ENCODE measurements at regions not wholly inside any gene's neighbourhood (a gene's known extent, or its start where the extent isn't known, plus 50 kb on each side); places are given as distances from the start of the nearest gene placed in this dataset.

DNA sequence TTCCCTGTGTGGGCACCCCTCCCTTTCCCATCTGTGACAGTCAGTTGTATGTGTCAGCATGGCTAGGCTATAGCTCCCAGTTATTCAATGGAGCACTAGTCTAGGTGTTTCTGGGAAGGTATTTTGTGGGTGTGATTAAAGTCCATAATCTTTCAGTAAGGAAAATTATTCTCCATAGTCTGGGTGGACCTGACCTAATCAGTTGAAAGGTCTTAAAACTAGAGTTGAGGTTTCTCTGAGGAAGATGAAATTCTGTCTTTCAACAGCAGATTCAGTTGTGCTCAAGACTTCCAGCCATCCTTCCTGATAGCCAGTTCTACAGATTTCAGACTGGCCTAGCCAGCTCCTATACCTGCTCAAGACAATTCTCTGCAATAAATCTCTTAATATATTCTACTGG is 284.6 kb upstream of the PROK2 start:
- Histone ChIP-seq H4K8ac (replicated peaks; ENCODE audit: insufficient read length, low read depth, low read length) (no peak overlapping the region), H2AK5ac (ENCODE audit: insufficient read length, low read length) (no peak overlapping the region), H2BK5ac (ENCODE audit: insufficient read length, low read length) (no peak overlapping the region), H4K20me1 (ENCODE audit: control insufficient read depth, insufficient read depth, insufficient read length) (no peaks in the 10 kb centered on the region), H3K23me2 (ENCODE audit: insufficient read length, low read depth, low read length, poor library complexity, severe bottlenecking) (no peaks in the 10 kb centered on the region), H2BK120ac (ENCODE audit: low read depth, low read length, poor library complexity, severe bottlenecking) (no peak overlapping the region), H3K56ac (ENCODE audit: insufficient read length, low read depth, low read length) (no peak overlapping the region), H2BK20ac (ENCODE audit: low read depth, low read length, poor library complexity, severe bottlenecking) (no peak overlapping the region), H3K23ac (ENCODE audit: insufficient read length, low read depth, low read length) (no peak overlapping the region), H3K79me1 (ENCODE audit: insufficient read depth, low read depth, low read length, poor library complexity, severe bottlenecking) (no peaks in the 10 kb centered on the region), H3K79me2 (ENCODE audit: insufficient read depth, low read length) (no peaks in the 10 kb centered on the region), H2BK15ac (ENCODE audit: low read depth, low read length) (no peak overlapping the region), H4K91ac (ENCODE audit: insufficient read length, low read depth, low read length) (no peak overlapping the region), H3K9me3 (ENCODE audit: control insufficient read depth, low read depth, low read length) (no peaks in the 10 kb centered on the region), H3K4me2 (ENCODE audit: insufficient read depth, insufficient read length, low read length) (no peak overlapping the region), H3K18ac (ENCODE audit: insufficient read length, low read depth, low read length) (no peak overlapping the region), H2BK12ac (ENCODE audit: insufficient read length, low read depth, low read length) (no peak overlapping the region), H3T11ph (ENCODE audit: low read length) (no peak overlapping the region), H3K27me3 (ENCODE audit: insufficient read depth, low read length) (no peaks in the 10 kb centered on the region), H3K4ac (ENCODE audit: low read depth, low read length) (no peak overlapping the region), H3K9ac (ENCODE audit: extremely low read depth, insufficient read length, low read length) (no peak overlapping the region), H3K14ac (ENCODE audit: insufficient read depth, low read length) (no peak overlapping the region), H4K5ac (ENCODE audit: insufficient read length, low read depth, low read length) (no peak overlapping the region), H2AFZ (ENCODE audit: low read length) (no peak overlapping the region), H3K4me1 (ENCODE audit: insufficient read depth, low read length) (no peaks in the 10 kb centered on the region), H3K27ac (ENCODE audit: insufficient read length, low read depth, low read length) (no peak overlapping the region)
- Mint-ChIP-seq H3K36me3 (ENCODE audit: insufficient read depth in 1 of 3, low read depth in 3 of 3) (no peaks in the 10 kb centered on the region), H3K4me1 (no peaks in the 10 kb centered on the region), H3K9me3 (no peaks in the 10 kb centered on the region), H3K27me3 (ENCODE audit: low read depth) (no peaks in the 10 kb centered on the region), H3K27ac (no peak overlapping the region), H3K4me3 (no peak overlapping the region)
- TF ChIP-seq, protein P1, sequence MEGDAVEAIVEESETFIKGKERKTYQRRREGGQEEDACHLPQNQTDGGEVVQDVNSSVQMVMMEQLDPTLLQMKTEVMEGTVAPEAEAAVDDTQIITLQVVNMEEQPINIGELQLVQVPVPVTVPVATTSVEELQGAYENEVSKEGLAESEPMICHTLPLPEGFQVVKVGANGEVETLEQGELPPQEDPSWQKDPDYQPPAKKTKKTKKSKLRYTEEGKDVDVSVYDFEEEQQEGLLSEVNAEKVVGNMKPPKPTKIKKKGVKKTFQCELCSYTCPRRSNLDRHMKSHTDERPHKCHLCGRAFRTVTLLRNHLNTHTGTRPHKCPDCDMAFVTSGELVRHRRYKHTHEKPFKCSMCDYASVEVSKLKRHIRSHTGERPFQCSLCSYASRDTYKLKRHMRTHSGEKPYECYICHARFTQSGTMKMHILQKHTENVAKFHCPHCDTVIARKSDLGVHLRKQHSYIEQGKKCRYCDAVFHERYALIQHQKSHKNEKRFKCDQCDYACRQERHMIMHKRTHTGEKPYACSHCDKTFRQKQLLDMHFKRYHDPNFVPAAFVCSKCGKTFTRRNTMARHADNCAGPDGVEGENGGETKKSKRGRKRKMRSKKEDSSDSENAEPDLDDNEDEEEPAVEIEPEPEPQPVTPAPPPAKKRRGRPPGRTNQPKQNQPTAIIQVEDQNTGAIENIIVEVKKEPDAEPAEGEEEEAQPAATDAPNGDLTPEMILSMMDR (conservative IDR thresholded peaks at IDR 0.05): no peak
- DNase-seq: no peak

Data from H9 (cell line).